ENCODE measurements at regions not wholly inside any gene's neighbourhood (a gene's known extent, or its start where the extent isn't known, plus 50 kb on each side); places are given as distances from the start of the nearest gene placed in this dataset.

GRCh38 chr5:144972317-144972716 is 801.6 kb downstream of the KCTD16 start:
- TF ChIP-seq POLR2A (IDR thresholded peaks at IDR 0.05; ENCODE audit: low read length) (no peak), GATA1 (IDR thresholded peaks at IDR 0.05; ENCODE audit: low read depth, low read length) (no peak)
